Endothelial cell of umbilical vein (primary cell): ENCODE measurements at regions not wholly inside any gene's neighbourhood (a gene's known extent, or its start where the extent isn't known, plus 50 kb on each side); places are given as distances from the start of the nearest gene placed in this dataset.

ENCODE experiments used
- JUN ChIP-seq: IDR thresholded peaks from 2 replicates; pipeline ENCODE4 v1.6.1; 2011; ENCODE audit warnings: borderline replicate concordance, low read depth; ENCODE audit not compliant: insufficient read length, insufficient read depth
- MAX ChIP-seq: IDR thresholded peaks from 2 replicates; pipeline ENCODE4 v1.6.1; 2011; ENCODE audit not compliant: insufficient read depth, insufficient read length
- POLR2A ChIP-seq: IDR thresholded peaks from 2 replicates; pipeline ENCODE4 v1.6.1; 2012; ENCODE audit warnings: low read depth, mild to moderate bottlenecking, control low read depth, low read length
- POLR2AphosphoS5 ChIP-seq: IDR thresholded peaks from 2 replicates; pipeline ENCODE4 v1.6.1; 2012; ENCODE audit warnings: low read depth, mild to moderate bottlenecking, control low read depth, low read length, moderate library complexity; ENCODE audit not compliant: insufficient read depth
- TF ChIP-seq, protein P1 (sequence below), 2 donors: IDR thresholded peaks; 1 replicate in 1 of 2; 2 replicates in 1 of 2; pipeline ENCODE4 v1.5.1; 2011; ENCODE audit warnings: low read length in 2 of 2, mild to moderate bottlenecking in 2 of 2, moderate library complexity in 2 of 2, control low read depth in 1 of 2, inconsistent platforms in 1 of 2, low read depth in 1 of 2; ENCODE audit not compliant: insufficient read depth in 1 of 2; ENCODE audit errors: extremely low read depth in 1 of 2

GRCh38 chrX:40808203-40808602 is 72.9 kb upstream of the MED14 start:
- TF ChIP-seq, protein P1, sequence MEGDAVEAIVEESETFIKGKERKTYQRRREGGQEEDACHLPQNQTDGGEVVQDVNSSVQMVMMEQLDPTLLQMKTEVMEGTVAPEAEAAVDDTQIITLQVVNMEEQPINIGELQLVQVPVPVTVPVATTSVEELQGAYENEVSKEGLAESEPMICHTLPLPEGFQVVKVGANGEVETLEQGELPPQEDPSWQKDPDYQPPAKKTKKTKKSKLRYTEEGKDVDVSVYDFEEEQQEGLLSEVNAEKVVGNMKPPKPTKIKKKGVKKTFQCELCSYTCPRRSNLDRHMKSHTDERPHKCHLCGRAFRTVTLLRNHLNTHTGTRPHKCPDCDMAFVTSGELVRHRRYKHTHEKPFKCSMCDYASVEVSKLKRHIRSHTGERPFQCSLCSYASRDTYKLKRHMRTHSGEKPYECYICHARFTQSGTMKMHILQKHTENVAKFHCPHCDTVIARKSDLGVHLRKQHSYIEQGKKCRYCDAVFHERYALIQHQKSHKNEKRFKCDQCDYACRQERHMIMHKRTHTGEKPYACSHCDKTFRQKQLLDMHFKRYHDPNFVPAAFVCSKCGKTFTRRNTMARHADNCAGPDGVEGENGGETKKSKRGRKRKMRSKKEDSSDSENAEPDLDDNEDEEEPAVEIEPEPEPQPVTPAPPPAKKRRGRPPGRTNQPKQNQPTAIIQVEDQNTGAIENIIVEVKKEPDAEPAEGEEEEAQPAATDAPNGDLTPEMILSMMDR (IDR thresholded peaks at IDR 0.05; ENCODE audit: extremely low read depth in 1 of 2, insufficient read depth in 1 of 2, low read depth in 1 of 2, low read length in 2 of 2), result no peak
- TF ChIP-seq POLR2AphosphoS5 (no peak), MAX (no peak), POLR2A (no peak), JUN (no peak)
